ENCODE measurements at regions not wholly inside any gene's neighbourhood (a gene's known extent, or its start where the extent isn't known, plus 50 kb on each side); places are given as distances from the start of the nearest gene placed in this dataset.
"Not testable (repeated sequence)": the region's sequence is repeated elsewhere in the genome, so short reads cannot be mapped to it uniquely, and the experiment has no call there.

GRCh38 chr2:110276092-110276491, 63.7 kb upstream of the MTLN start:
- not testable (repeated sequence) for TF ChIP-seq CTCF, POLR2A (IDR thresholded peaks at IDR 0.05)

Measured in right lobe of liver (tissue), 4 donors.